ENCODE measurements at regions not wholly inside any gene's neighbourhood (a gene's known extent, or its start where the extent isn't known, plus 50 kb on each side); places are given as distances from the start of the nearest gene placed in this dataset.

DNA sequence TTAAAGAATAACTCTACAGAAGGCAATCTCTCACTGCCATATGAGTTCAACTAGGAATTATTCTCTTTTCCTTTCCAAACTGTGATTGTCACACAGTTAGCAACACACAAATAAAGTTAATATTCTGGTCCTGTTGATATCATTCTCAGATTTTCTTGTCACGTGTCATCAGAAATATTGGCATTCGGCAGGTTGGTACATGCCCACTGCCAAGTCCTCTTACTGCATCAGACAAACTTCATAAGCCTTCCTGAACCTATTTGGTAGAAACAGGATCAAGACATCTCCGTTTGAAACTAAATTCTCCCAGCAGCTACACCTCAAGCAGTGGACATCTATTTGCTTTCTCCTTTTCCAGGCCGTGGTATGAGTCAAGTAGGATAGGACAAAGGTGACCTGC lies 177.9 kb upstream of the SOX2 start:
- TF ChIP-seq POLR2AphosphoS5 (IDR thresholded peaks at IDR 0.05), result no peak
- TF ChIP-seq EP300 (IDR thresholded peaks at IDR 0.05), result no peak
- no peak for TF ChIP-seq CTCF (IDR thresholded peaks at IDR 0.05)

Data from upper lobe of left lung (tissue), 4 donors.